Prostate gland (tissue), 2 donors: ENCODE measurements at regions not wholly inside any gene's neighbourhood (a gene's known extent, or its start where the extent isn't known, plus 50 kb on each side); places are given as distances from the start of the nearest gene placed in this dataset.

Experiments used
- DNase-seq: peaks from one replicate; pipeline ENCODE4 v3.0.0-alpha.2; 2019; ENCODE audit warnings: low spot score
- H3K27ac ChIP-seq, 2 donors: fragments of 200-600 bp; sonication (generic); 2 replicates each; pipeline ENCODE4 v1.5.1; 2017 to 2019
- H3K27me3 ChIP-seq: fragments of 200-600 bp; sonication (generic); replicated peaks from 2 replicates; pipeline ENCODE4 v1.5.1; 2019; ENCODE audit not compliant: insufficient read depth
- H3K36me3 ChIP-seq, 2 donors: fragments of 200-600 bp; sonication (generic); 1 replicate in 1 of 2; 2 replicates in 1 of 2; pipeline versions ENCODE4 v1.5.1 to v1.8.1; 2017 to 2019
- H3K4me1 ChIP-seq: fragments of 200-600 bp; sonication (generic); replicated peaks from 2 replicates; pipeline ENCODE4 v1.5.1; 2019
- H3K4me3 ChIP-seq, 2 donors: fragments of 200-600 bp; sonication (generic); 2 replicates each; pipeline ENCODE4 v1.5.1; 2017 to 2019
- H3K9me3 ChIP-seq: fragments of 200-600 bp; sonication (generic); 2 replicates; pipeline ENCODE4 v1.5.1; 2017
- CTCF ChIP-seq, 4 experiments: fragments of 200-600 bp in 2 of 4; fragments of 450-650 bp in 2 of 4; sonication (generic) in 2 of 4; IDR thresholded peaks; 1 replicate in 3 of 4; 2 replicates in 1 of 4; pipeline ENCODE4 v1.5.1; 2016 to 2019; ENCODE audit warnings: antibody characterized with exemption in 4 of 4, mild to moderate bottlenecking in 2 of 4, moderate library complexity in 2 of 4
- POLR2A ChIP-seq: fragments of 450-650 bp; IDR thresholded peaks from one replicate; pipeline ENCODE4 v1.6.1; 2016; ENCODE audit warnings: antibody characterized with exemption, mild to moderate bottlenecking
- POLR2AphosphoS5 ChIP-seq: sonication (generic); formaldehyde crosslinking; IDR thresholded peaks from one replicate; pipeline ENCODE4 v1.6.1; 2017; ENCODE audit warnings: antibody characterized with exemption
- WGBS: methylation state at CpG from one replicate; pipeline ENCODE4 v1.1.5; 2018; 5-methylcytosine and 5-hydroxymethylcytosine counted together
- intact Hi-C: fragments of 100-400 bp; cut with DNase I; formaldehyde crosslinking; loops from one replicate; pipeline ENCODE4 v1.14.2; 2022

- DNase-seq = no peak
- no peak overlapping the region for H3K4me3 ChIP-seq
- H3K27me3 ChIP-seq = no peaks in the 10 kb centered on the region
- H3K27ac ChIP-seq = no peak overlapping the region
- H3K9me3 ChIP-seq = no peaks in the 10 kb centered on the region
- no peaks in the 10 kb centered on the region for H3K36me3 ChIP-seq
- 74% methylated on average over 4 of the region's 4 CpGs for WGBS
- no peaks in the 10 kb centered on the region for H3K4me1 ChIP-seq
- intact Hi-C loops = no loop called here
- TF ChIP-seq CTCF (IDR thresholded peaks at IDR 0.05) (no peak), POLR2A (no peak), POLR2AphosphoS5 (no peak)
Observed at GRCh38 chr1:58412071-58412580, 134.4 kb downstream of the OMA1 start.

- no peaks in the 10 kb centered on the region for H3K4me1 ChIP-seq
- no peak for TF ChIP-seq POLR2AphosphoS5
- TF ChIP-seq POLR2A = no peak
- TF ChIP-seq CTCF (IDR thresholded peaks at IDR 0.05) = no peak
- no peak overlapping the region for H3K27ac ChIP-seq
- H3K9me3 ChIP-seq = no peaks in the 10 kb centered on the region
- H3K4me3 ChIP-seq = no peak overlapping the region
- H3K36me3 ChIP-seq = no peaks in the 10 kb centered on the region
- peak; percentile 5 for DNase-seq
- no peaks in the 10 kb centered on the region for H3K27me3 ChIP-seq
- intact Hi-C loops = no loop called here
- WGBS = 19% methylated on average over 6 of the region's 6 CpGs
Observed at GRCh38 chr1:58409890-58410289, 136.6 kb downstream of the OMA1 start.

- no peak for TF ChIP-seq POLR2AphosphoS5
- TF ChIP-seq POLR2A = no peak
- TF ChIP-seq CTCF (IDR thresholded peaks at IDR 0.05) = no peak
Observed at GRCh38 chr1:58409336-58409735, 137.2 kb downstream of the OMA1 start.

GRCh38 chr1:58406301-58407071 lies 140.0 kb downstream of the OMA1 start:
- H3K4me1 ChIP-seq = no peaks in the 10 kb centered on the region
- intact Hi-C loops = no loop called here
- TF ChIP-seq POLR2AphosphoS5 = no peak
- no peak for TF ChIP-seq CTCF (IDR thresholded peaks at IDR 0.05)
- TF ChIP-seq POLR2A = no peak
- no peak overlapping the region for H3K27ac ChIP-seq
- H3K4me3 ChIP-seq = no peak overlapping the region
- H3K27me3 ChIP-seq = no peaks in the 10 kb centered on the region
- H3K9me3 ChIP-seq = no peaks in the 10 kb centered on the region
- no peak for DNase-seq
- H3K36me3 ChIP-seq = no peaks in the 10 kb centered on the region
- WGBS = 77% methylated on average over 12 of the region's 12 CpGs

More at GRCh38 chr1:58409336-58409735, 137.2 kb downstream of the OMA1 start:
- 77% methylated on average over 6 of the region's 6 CpGs for WGBS
- intact Hi-C loops = no loop called here
- no peaks in the 10 kb centered on the region for H3K27me3 ChIP-seq
- DNase-seq = no peak
- H3K27ac ChIP-seq = no peak overlapping the region
- no peaks in the 10 kb centered on the region for H3K9me3 ChIP-seq
- H3K36me3 ChIP-seq = no peaks in the 10 kb centered on the region
- no peaks in the 10 kb centered on the region for H3K4me1 ChIP-seq
- H3K4me3 ChIP-seq = no peak overlapping the region

- DNase-seq = no peak
- no peaks in the 10 kb centered on the region for H3K36me3 ChIP-seq
- H3K4me1 ChIP-seq = no peaks in the 10 kb centered on the region
- H3K27me3 ChIP-seq = no peaks in the 10 kb centered on the region
- 95% methylated on average over 4 of the region's 4 CpGs for WGBS
- no peak overlapping the region for H3K27ac ChIP-seq
- H3K9me3 ChIP-seq = no peaks in the 10 kb centered on the region
- no peak overlapping the region for H3K4me3 ChIP-seq
- TF ChIP-seq POLR2AphosphoS5 = no peak
- TF ChIP-seq CTCF (IDR thresholded peaks at IDR 0.05) = no peak
- TF ChIP-seq POLR2A = no peak
- intact Hi-C loops = no loop called here
Observed at GRCh38 chr1:58405660-58406059, 140.9 kb downstream of the OMA1 start.
